ENCODE measurements at regions not wholly inside any gene's neighbourhood (a gene's known extent, or its start where the extent isn't known, plus 50 kb on each side); places are given as distances from the start of the nearest gene placed in this dataset.

GRCh38 chr20:17867131-17867925 lies 101.3 kb downstream of the SNX5 start:
- H4K20me1 ChIP-seq (ENCODE audit: control insufficient read depth, insufficient read depth, low read length, poor library complexity, severe bottlenecking), result no peaks in the 10 kb centered on the region
- Mint-ChIP-seq H3K4me1 (peaks cover 10% of the 10 kb centered on the region), H3K27ac (no peak overlapping the region), H3K27me3 (peaks cover 34% of the 10 kb centered on the region), H3K4me3 (no peak overlapping the region), H3K9me3 (ENCODE audit: insufficient read depth) (no peaks in the 10 kb centered on the region)
- WGBS (ENCODE audit: insufficient coverage), result 65% methylated on average over 4 of the region's 10 CpGs
- no peak overlapping the region for H2AFZ ChIP-seq (ENCODE audit: insufficient read depth, low read depth, low read length, poor library complexity, severe bottlenecking)
- ChIA-PET POLR2A (no interaction called here), CTCF (no interaction called here)
- no peak overlapping the region for H3K27ac ChIP-seq (ENCODE audit: low read length in 2 of 2)
- intact Hi-C loops (cut with micrococcal nuclease), result no loop called here
- no peak overlapping the region for H3K9ac ChIP-seq (ENCODE audit: low read length)
- H3K4me3 ChIP-seq (ENCODE audit: control extremely low read depth in 1 of 5, extremely low read depth in 1 of 5, insufficient read depth in 1 of 5, low read depth in 2 of 5, low read length in 4 of 5), result no peak overlapping the region
- peaks cover 0 to 8% (median 0%) of the 10 kb centered on the region in 4 experiments for H3K27me3 ChIP-seq (replicated peaks in 1 of 4; ENCODE audit: control extremely low read depth in 1 of 4, control insufficient read depth in 3 of 4, insufficient read depth in 4 of 4, low read length in 3 of 4)
- H3K79me2 ChIP-seq (ENCODE audit: control insufficient read depth, insufficient read depth, low read length), result no peaks in the 10 kb centered on the region
- no peak for TF ChIP-seq EZH2 (IDR thresholded peaks at IDR 0.05; ENCODE audit: borderline replicate concordance, insufficient read depth, low read depth, low read length, poor library complexity, severe bottlenecking)
- no peak for TF ChIP-seq CTCF (IDR thresholded peaks at IDR 0.05)
- H3K36me3 ChIP-seq (replicated peaks in 1 of 2; ENCODE audit: control extremely low read depth in 1 of 2, control insufficient read depth in 1 of 2, extremely low read depth in 1 of 2, insufficient read depth in 2 of 2, low read length in 1 of 2), result no peaks in the 10 kb centered on the region
- H3K9me3 ChIP-seq (ENCODE audit: control extremely low read depth in 1 of 3, control insufficient read depth in 2 of 3, insufficient read depth in 1 of 3, low read length in 2 of 3), result no peaks in the 10 kb centered on the region
- H3K4me2 ChIP-seq (replicated peaks; ENCODE audit: low read depth, low read length, poor library complexity, severe bottlenecking), result no peak overlapping the region
- H3K4me1 ChIP-seq (ENCODE audit: control insufficient read depth in 2 of 2, insufficient read depth in 2 of 2, low read length in 2 of 2), result peaks cover 14 to 17% of the 10 kb centered on the region in 2 donors
- ATAC-seq (ENCODE audit: low read depth) (no peak), DNase-seq (no peak)

GRCh38 chr20:17866234-17867001 lies 102.2 kb downstream of the SNX5 start:
- Histone ChIP-seq H3K79me2 (ENCODE audit: control insufficient read depth, insufficient read depth, low read length) (no peaks in the 10 kb centered on the region), H3K36me3 (replicated peaks in 1 of 2; ENCODE audit: control extremely low read depth in 1 of 2, control insufficient read depth in 1 of 2, extremely low read depth in 1 of 2, insufficient read depth in 2 of 2, low read length in 1 of 2) (no peaks in the 10 kb centered on the region), H3K4me3 (ENCODE audit: control extremely low read depth in 1 of 5, extremely low read depth in 1 of 5, insufficient read depth in 1 of 5, low read depth in 2 of 5, low read length in 4 of 5) (no peak overlapping the region), H3K27me3 (replicated peaks in 1 of 4; ENCODE audit: control extremely low read depth in 1 of 4, control insufficient read depth in 3 of 4, insufficient read depth in 4 of 4, low read length in 3 of 4) (peaks cover 0 to 8% (median 0%) of the 10 kb centered on the region in 4 experiments), H4K20me1 (ENCODE audit: control insufficient read depth, insufficient read depth, low read length, poor library complexity, severe bottlenecking) (no peaks in the 10 kb centered on the region), H3K9ac (ENCODE audit: low read length) (no peak overlapping the region), H3K4me1 (ENCODE audit: control insufficient read depth in 2 of 2, insufficient read depth in 2 of 2, low read length in 2 of 2) (peaks cover 14 to 18% of the 10 kb centered on the region in 2 donors), H3K27ac (ENCODE audit: low read length in 2 of 2) (no peak overlapping the region), H2AFZ (ENCODE audit: insufficient read depth, low read depth, low read length, poor library complexity, severe bottlenecking) (no peak overlapping the region), H3K4me2 (replicated peaks; ENCODE audit: low read depth, low read length, poor library complexity, severe bottlenecking) (no peak overlapping the region), H3K9me3 (ENCODE audit: control extremely low read depth in 1 of 3, control insufficient read depth in 2 of 3, insufficient read depth in 1 of 3, low read length in 2 of 3) (no peaks in the 10 kb centered on the region)
- no peak overlapping the region for H3K4me3 Mint-ChIP-seq
- CTCF ChIA-PET, result no interaction called here
- POLR2A ChIA-PET, result no interaction called here
- intact Hi-C loops (cut with micrococcal nuclease), result no loop called here
- H3K9me3 Mint-ChIP-seq (ENCODE audit: insufficient read depth), result no peaks in the 10 kb centered on the region
- no peak for DNase-seq
- WGBS (ENCODE audit: insufficient coverage), result 97% methylated on average over 6 of the region's 7 CpGs
- no peak for ATAC-seq (ENCODE audit: low read depth)
- H3K27me3 Mint-ChIP-seq, result peaks cover 32% of the 10 kb centered on the region
- no peak for TF ChIP-seq CTCF (IDR thresholded peaks at IDR 0.05)
- no peak for TF ChIP-seq EZH2 (IDR thresholded peaks at IDR 0.05; ENCODE audit: borderline replicate concordance, insufficient read depth, low read depth, low read length, poor library complexity, severe bottlenecking)
- H3K4me1 Mint-ChIP-seq, result peaks cover 13% of the 10 kb centered on the region
- H3K27ac Mint-ChIP-seq, result no peak overlapping the region
